IPS-NIHi11 (cell line): ENCODE measurements at regions not wholly inside any gene's neighbourhood (a gene's known extent, or its start where the extent isn't known, plus 50 kb on each side); places are given as distances from the start of the nearest gene placed in this dataset.

Experiments used
- DNase-seq: peaks from one replicate; pipeline ENCODE4 v3.0.0; 2012; ENCODE audit warnings: mixed read lengths, low spot score

GRCh38 chr2:22829791-22830190 lies 555.2 kb upstream of the KLHL29 start:
- DNase-seq = no peak

GRCh38 chr2:22832196-22832595 lies 552.8 kb upstream of the KLHL29 start:
- DNase-seq = no peak

- no peak for DNase-seq
Observed at GRCh38 chr2:22838461-22838860, 546.5 kb upstream of the KLHL29 start.

GRCh38 chr2:22842205-22842869 lies 542.6 kb upstream of the KLHL29 start:
- DNase-seq = no peak

GRCh38 chr2:22843919-22844537 lies 541.0 kb upstream of the KLHL29 start:
- no peak for DNase-seq

- no peak for DNase-seq
Observed at GRCh38 chr2:22850310-22850709, 534.7 kb upstream of the KLHL29 start.

GRCh38 chr2:22854588-22854987 lies 530.4 kb upstream of the KLHL29 start:
- no peak for DNase-seq

GRCh38 chr2:22855081-22855480 lies 529.9 kb upstream of the KLHL29 start:
- DNase-seq = no peak

- no peak for DNase-seq
Observed at GRCh38 chr2:22855761-22856184, 529.2 kb upstream of the KLHL29 start.

- no peak for DNase-seq
Observed at GRCh38 chr2:22867973-22868372, 517.0 kb upstream of the KLHL29 start.

GRCh38 chr2:22878121-22878520 lies 506.9 kb upstream of the KLHL29 start:
- DNase-seq = no peak

- DNase-seq = no peak
Observed at GRCh38 chr2:22879009-22879863, 505.7 kb upstream of the KLHL29 start.

- DNase-seq = no peak
Observed at GRCh38 chr2:22880161-22880560, 504.8 kb upstream of the KLHL29 start.

GRCh38 chr2:22882011-22882410 lies 503.0 kb upstream of the KLHL29 start:
- no peak for DNase-seq

GRCh38 chr2:22882643-22883042 lies 502.3 kb upstream of the KLHL29 start:
- no peak for DNase-seq

GRCh38 chr2:22883054-22883453 lies 501.9 kb upstream of the KLHL29 start:
- no peak for DNase-seq

- peak; percentile 10 for DNase-seq
Observed at GRCh38 chr2:22885245-22885644, 499.7 kb upstream of the KLHL29 start.

GRCh38 chr2:22887426-22887825 lies 497.6 kb upstream of the KLHL29 start:
- no peak for DNase-seq

- no peak for DNase-seq
Observed at GRCh38 chr2:22887845-22888244, 497.1 kb upstream of the KLHL29 start.

GRCh38 chr2:22890132-22890531 lies 494.8 kb upstream of the KLHL29 start:
- no peak for DNase-seq

- no peak for DNase-seq
Observed at GRCh38 chr2:22893761-22894517, 491.0 kb upstream of the KLHL29 start.

- no peak for DNase-seq
Observed at GRCh38 chr2:22894761-22895160, 490.2 kb upstream of the KLHL29 start.
